ENCODE measurements at regions not wholly inside any gene's neighbourhood (a gene's known extent, or its start where the extent isn't known, plus 50 kb on each side); places are given as distances from the start of the nearest gene placed in this dataset.

DNA sequence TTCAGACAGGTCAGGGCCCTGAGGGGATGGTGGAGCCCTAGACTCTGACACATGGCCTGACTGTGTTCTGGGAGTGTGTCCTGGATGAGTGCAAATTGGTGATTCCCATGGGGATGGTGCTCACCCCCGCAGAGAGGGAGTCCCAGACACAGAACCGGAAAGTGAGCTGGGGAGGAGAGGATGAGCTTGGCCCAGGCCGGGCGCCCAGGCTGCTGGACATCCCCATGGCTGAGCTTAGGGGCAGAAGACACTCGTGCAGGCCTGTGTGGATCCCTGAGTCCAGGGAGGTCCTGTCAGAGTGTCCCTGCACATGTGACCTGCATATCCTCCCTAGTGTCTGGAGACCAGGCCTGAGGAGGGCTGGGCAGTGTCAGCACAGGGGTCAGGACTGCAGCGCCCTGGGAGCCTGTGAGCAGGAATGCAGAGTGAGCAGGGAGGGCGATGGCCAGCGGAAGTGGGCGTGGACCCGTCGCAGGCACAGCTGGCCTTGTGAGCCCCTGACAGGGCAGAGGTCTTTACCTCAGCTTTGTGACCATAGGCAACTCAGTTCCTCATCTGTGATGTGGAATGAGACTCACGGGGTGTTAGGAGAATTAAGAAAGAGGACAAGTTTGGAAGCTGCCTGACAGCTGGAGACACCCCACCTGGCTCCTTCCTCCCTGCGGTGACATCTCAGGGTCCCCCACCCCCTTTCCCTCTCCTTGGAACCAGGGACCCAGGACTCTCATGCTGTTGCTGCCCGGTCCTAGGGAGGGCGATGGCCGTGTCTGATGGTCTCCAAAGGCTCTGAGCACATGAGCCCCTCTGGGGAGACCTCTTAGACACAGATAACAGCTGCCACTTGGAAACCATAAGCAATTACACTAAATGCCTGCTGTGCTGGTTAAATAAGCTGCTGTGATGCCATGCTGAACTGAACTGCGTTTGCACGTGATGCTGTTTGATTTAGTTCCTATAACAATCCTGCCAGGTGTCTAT is 62.6 kb upstream of the HS6ST1 start:
- TF ChIP-seq, protein P1, sequence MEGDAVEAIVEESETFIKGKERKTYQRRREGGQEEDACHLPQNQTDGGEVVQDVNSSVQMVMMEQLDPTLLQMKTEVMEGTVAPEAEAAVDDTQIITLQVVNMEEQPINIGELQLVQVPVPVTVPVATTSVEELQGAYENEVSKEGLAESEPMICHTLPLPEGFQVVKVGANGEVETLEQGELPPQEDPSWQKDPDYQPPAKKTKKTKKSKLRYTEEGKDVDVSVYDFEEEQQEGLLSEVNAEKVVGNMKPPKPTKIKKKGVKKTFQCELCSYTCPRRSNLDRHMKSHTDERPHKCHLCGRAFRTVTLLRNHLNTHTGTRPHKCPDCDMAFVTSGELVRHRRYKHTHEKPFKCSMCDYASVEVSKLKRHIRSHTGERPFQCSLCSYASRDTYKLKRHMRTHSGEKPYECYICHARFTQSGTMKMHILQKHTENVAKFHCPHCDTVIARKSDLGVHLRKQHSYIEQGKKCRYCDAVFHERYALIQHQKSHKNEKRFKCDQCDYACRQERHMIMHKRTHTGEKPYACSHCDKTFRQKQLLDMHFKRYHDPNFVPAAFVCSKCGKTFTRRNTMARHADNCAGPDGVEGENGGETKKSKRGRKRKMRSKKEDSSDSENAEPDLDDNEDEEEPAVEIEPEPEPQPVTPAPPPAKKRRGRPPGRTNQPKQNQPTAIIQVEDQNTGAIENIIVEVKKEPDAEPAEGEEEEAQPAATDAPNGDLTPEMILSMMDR (IDR thresholded peaks at IDR 0.05) = no peak
- no peak for TF ChIP-seq POLR2A (IDR thresholded peaks at IDR 0.05)
